NCI-H510A (cell line): ENCODE measurements at regions not wholly inside any gene's neighbourhood (a gene's known extent, or its start where the extent isn't known, plus 50 kb on each side); places are given as distances from the start of the nearest gene placed in this dataset.
"Not testable (repeated sequence)": the region's sequence is repeated elsewhere in the genome, so short reads cannot be mapped to it uniquely, and the experiment has no call there.

Experiments used
- DNase-seq: peaks from one replicate; lab custom pipeline; 2025; lab: John Stamatoyannopoulos, UW

DNA sequence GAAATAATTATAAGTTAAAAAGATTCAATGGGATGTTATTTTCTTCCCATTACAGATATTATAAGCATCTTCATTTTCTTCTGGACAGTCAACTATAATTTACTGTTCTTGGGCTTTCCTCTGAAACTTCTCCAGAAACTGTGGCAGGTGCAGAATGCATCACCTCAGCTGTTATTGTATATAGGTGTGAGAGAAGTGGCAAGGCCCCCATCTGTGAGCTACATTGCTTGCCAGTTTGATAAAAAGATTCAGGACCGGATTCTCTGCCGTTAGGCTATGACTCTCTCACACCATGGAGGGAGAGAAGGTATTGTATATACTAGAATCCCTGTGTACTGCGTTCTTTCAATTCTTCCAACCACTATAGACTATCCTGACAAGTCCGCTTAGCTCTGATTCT, 135.8 kb upstream of the CENPW start:
- DNase-seq, result no peak

DNA sequence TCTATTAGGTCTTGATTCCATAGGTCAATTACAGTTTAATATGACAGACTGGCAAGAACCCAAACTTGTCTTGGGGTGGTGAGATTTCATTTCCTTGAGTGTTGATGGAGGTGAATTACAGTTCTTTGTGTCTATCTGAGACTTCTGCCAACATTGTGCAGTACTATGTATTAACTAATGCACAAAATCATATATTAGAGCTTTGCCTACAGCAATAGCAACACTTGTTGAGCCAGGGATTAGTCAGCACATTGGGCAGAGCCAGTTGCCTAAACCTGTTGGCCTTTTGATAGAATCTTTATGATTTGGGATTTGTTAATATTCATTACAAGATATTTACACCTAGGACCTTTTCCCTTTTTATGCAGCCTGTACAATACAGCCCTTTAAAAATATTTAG, 135.3 kb upstream of the CENPW start:
- DNase-seq, result no peak

DNA sequence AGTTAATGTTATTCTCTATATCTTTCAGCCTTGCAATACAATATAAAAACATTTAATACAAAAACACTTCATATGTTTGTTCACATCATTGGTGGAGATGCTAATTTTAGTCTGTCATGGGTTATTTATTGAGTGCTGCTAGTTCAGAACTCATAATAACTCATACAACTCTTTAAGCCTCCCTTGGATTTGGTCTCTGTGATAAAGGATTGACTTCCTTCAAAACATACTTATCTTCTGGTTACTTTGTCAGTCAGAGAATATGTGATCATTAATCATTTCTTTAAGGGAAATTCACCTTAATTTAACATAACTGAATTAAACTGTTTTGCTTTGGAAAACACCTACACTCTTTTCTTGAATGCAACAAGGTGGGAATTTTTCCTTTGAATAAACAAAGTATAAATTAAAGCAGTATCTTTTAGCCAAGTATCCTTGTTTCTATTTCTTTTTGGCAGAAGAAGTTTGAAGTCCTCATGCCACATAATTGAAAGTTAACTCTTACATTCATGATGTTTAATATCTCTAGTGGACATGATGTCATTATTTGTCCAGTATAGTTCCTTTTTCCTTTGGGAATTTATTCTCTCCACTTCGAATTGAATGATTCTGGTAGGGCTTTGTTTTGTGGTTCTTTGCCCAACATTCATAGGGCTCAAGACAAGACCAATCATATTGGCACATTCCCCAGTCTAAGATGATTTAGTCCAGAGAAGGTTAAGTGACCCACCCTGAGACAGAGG, 133.2 kb upstream of the CENPW start:
- DNase-seq, result no peak

DNA sequence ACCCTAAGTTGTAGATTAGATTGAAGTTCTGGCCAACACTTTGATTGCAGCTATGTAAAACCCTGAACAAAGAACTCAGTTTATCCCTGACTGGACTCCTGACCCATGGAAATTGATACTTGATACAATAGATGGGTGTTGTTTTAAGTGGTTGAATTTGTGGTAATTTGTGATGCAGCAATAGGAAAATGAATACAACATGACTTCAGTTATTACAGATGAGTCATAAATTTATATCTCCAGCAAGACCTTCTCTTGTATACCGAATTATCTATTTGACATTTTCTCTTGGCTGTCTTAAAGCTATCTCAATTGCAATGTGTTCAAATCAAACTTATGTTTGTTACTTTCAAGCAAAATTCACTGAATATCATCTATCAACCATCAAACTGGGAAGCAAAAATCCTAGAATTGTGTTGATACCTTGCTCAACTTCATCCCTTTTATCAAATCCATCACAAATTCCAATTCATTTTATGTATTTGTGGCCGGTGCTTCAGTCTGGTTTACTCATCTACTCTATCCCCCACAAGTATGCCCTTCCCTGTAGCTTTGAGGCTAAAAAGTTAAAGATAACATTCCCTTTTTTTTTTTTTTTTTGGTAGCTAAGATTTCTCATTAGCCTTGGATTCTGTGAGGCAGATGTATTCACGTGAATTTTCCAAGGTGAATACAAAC, 129.4 kb upstream of the CENPW start:
- no peak for DNase-seq

DNA sequence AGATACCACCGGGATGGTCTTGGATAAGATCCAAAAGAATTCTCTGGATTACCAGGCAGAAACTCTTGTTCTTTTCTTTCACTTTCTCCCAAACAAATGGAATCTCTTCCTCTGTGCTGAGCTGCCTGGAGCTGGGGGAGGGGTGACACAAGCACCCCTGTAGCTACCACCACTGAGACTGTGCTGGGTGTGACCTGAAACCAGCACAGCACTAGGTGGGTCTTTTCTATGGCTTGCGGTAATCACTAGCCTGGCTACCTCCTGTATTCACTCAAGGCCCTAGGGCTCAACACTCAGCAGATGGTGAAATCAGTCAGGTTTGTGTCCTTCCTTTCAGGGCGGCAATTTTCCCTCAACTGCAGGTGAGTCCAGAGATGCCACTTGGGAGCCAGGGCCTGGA, 122.4 kb upstream of the CENPW start:
- no peak for DNase-seq

DNA sequence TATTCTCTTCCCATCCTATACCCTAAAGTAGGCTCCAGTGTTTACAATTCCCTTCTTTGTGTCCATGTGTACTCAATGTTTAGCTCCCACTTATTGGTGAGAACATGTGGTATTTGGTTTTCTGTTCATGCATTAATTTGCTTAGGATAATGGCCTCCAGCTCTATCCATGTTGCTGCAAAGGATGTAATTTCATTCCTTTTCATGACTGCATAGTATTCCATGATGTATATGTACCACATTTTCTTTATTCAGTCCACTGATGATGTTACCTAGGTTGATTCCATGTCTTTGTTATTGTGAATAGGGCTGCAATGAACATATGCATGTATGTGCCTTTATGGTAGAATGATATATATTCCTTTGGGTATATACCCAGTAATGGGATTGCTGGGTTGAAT, 119.0 kb upstream of the CENPW start:
- not testable (repeated sequence) for DNase-seq

DNA sequence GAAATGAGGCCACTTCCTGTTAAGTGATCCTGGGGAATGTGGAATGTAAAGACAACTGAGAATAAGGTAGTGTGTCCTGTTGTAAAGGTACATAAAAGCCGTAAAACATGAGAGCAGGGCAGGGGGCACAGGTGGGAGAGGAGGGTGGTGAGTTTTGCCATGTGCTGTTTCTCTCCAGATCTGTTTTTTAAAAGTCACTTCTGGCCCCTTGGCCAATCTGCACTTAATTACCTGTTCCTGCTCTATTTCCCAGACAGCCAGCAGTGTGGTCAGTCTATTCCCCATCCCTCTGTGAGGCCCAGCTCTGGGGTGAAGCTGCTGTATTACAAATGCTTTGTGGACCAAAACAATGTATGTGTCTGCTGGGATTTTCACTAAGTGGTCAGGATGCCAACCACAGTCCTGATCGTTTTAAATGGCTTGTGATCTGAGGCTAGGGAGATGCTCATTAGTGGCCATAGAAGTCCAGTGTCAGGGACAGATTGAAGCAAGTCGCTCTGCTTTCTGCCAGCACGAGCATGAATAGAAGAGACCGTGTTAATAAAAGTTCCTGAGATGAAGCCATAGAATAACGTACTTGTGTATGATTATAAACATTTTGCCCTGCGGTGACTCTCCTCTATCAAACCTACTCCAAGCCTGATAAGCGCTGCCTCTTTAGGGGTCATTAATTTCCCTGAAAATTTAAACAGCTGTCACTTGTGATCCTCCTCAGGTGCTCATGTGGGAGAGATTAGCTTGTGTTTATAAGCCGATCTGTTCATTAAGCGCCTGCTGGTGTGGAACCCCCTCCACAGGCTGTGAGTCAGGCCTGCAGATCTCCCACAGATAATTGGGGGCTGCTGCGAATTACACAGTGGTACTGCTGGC, 111.8 kb upstream of the CENPW start:
- DNase-seq, result peak; percentile 8

DNA sequence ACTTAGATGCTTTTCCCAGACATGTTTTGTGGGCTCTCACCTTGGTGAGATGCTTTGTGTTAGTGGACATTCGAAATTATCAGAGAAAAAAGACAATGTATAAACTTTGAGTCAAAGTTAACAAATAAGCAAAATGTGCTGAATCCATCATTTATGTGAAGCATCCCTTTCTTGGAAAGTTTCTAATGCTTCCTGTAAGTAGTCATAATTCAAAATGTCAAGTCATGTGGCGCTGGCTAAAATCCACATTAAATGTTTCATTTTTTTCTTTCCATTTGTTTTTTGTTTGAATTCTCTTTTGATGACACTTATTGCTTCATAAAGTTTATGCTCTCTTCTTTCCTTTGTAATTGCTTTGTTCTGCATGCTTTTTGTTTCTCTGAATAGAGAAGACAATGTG, 107.2 kb upstream of the CENPW start:
- DNase-seq, result no peak

DNA sequence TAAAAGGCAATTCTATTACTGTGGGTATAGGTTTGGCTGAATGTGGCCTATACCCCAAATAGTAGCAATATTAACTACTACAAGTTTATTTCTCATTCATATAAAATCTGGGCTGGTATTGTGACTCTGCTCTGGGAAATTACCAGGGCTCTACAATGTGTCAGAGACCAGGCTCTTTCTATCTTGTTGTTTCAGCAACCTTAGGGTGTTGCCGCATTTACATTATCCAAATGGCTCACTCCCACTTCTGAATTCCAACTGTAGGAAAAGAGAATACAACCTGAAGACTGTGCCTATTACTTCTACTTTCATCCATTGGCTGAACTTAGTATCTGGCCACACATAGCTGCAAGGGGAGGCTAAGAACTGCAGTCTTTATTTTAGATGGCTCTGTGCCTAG, 106.7 kb upstream of the CENPW start:
- DNase-seq, result no peak

DNA sequence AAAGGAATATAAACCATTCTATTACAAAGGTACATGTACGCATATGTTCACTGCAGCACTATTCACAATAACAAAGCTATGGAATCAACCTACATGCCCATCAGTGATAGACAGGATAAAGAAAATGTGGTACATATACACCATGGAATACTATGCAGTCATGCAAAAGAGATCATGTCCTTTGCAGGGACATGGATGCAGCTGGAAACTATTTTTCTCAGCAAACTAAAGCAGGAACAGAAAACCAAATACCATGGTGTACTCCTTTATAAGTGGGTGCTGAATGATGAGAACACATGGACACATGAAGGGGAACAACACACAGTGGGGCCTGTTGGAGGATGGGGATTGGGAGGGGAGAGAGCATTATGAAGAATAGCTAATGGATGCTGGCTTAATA, 104.6 kb upstream of the CENPW start:
- no peak for DNase-seq

DNA sequence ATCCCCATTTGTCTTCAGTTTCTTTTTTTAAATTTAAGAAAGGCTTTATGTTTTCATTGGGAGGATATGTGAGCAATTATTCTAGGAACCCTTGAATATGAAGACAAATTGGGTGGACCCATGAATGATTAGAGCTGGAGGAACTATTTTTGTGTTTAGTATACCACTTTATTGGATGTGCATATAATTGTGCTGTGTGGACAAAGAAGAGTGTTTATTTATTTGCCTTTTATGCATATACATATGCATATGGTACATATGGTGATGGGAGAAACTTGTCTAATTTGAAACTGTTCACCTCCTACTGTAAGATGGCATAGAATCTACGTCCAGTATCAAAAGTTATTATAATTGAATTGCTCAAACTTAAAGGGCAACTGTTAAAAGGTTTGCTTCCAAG, 94.8 kb upstream of the CENPW start:
- DNase-seq, result no peak

DNA sequence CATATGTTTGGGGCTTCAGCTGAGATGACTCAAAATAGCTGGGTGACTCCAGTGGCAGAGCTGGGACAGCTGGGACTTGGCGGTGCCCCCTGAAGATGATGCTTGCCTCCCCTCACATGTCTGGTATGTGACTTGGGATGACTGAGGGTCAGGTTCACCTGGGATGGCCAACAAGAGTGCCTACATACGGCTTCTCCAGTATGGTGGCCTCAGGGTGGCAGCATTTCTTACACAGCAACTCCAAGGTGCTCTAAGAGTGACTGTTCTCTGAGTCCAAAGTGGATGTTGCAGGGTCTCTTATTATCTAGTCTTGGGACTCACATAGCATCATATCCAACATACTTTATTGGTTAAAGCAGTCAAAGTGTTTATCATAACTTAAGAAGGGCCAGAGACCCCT, 87.8 kb upstream of the CENPW start:
- no peak for DNase-seq

DNA sequence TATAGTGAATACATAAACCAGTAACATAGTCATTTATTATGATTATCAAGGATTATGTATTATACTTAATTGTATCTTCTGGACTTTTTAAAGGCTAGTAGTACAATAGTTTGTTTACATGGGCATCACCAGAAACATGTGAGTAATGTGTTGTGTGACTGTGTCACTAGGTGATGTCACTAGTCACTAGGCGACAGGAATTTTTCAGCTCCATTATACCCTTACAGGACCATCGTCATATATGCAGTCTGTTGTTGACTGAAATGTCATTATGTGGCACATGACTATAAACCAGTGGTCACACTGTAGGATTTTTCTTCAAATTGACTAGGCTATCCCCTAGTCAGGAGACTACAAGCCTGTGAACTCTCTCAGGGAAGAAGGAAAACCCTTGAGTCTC, 86.5 kb upstream of the CENPW start:
- no peak for DNase-seq

DNA sequence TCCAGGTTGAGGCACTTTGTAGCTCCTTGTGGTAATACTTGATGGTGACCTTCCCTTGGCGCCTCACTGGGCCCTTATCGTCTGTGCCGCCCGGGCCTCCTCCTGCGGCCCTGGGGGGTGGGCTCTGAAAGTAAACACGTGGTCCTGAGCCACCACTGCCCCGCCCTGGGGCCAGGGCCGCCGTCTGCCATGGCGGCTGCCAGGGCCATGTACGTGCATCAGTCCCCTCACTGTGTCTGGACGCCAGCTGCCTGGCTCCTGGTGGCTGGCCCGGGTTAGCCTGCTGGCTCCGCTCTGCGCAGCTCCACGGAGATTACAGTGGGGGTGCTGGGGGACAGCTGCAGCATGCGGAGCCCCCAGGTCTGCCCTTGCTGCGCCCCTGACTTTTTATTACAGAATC, 81.8 kb upstream of the CENPW start:
- no peak for DNase-seq

DNA sequence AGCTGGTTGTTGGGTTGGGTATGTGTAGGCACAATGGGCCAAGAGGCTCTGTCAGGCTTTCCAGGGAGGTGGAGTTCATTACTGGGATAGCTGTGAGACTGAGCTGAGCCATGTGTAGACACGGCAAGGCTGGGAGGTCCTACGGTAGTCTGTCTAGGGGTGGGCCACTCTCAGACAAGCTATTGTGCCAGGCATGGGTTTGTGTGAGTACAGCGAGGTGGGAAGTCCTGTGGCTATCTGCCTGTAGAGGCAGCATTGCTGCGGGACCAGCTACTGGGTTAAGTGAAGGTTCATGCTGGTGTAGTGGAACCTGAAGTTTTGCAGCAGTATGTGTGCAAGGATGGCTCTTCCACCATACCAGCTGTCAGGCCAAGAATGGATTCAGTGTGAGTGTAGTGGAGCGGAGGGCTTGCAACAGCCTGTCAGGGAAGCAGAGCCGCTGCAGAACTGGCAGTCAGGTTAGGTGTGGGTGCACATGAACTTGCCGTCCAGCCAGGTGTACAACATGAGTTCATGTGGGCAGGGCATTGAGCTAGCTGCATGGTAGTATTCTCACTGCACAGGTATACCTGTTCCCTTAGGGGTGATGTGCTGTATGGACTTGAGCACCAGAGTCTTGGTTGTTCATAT, 78.0 kb upstream of the CENPW start:
- no peak for DNase-seq

DNA sequence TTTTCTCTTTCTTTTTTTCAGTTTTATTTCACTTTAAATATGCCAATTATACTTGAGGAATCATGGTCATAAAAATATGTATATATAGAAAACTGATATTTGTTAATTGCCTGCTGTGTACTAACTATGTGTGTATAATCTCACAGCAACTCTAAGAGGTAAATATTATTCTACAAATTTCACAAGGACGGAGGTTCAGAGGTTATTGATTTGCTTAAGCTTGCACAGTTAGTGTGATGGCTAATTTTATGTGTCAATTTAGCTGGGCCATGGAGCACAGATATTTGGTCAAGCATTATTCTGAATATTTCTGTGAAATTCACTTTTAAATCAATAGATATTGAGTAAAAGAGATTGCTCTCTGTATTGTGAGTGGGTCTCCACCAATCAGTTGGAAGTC, 75.7 kb upstream of the CENPW start:
- DNase-seq, result no peak

DNA sequence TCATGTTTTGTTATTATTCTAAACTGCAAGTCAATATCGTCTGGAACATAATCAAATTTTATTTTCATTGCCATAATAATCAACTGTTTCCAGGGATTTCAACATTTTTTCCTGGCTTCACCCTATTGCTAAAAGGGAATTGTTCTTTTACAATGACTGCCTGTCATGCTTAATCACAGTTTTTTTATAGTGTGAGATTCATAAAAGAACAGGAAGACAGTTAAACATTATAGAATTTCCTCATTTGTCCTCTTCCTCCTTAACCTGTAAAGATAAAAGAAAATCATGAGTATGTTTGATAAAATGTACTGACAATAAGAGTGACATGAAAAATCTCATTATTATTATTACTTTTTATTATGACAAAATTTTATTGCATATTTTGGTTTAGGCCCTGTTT, 73.3 kb upstream of the CENPW start:
- no peak for DNase-seq

DNA sequence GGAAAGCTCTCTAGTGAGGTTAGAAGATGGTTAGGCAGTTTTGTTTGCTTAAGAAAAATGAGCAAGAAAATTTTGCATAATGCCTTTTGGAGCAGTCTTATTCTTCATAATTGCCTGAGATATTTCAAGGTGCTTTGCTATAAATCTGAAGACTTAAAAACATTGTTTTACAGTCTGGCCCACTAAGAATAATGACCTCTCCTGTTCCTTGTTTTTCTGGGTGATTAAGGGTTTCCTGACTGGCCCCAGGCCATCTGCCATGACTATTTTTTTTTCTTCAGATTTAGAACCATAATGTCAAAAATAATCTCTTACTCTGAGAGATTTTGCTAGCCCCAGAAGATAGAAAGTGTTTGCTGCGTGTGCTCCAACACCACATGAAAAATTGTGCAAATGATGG, 72.3 kb upstream of the CENPW start:
- no peak for DNase-seq

DNA sequence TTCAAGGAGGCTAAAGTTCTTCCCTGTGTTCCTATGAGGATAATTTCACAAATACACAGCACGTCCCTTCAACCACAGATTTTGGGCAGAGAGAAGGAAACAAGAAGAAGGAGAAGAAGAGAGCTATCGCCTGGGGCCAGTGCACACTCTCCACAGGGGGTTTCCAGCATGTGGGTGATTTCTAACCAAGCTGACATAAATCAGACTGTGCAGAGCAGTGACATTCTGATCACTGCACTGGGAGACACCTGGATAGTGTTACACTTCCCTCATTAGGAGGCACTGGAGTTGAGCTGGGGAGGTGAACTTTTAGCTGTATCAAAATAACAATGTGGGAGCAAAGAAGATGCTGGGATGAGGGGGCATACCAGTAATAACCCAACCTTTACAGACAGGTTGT, 71.8 kb upstream of the CENPW start:
- DNase-seq, result no peak

DNA sequence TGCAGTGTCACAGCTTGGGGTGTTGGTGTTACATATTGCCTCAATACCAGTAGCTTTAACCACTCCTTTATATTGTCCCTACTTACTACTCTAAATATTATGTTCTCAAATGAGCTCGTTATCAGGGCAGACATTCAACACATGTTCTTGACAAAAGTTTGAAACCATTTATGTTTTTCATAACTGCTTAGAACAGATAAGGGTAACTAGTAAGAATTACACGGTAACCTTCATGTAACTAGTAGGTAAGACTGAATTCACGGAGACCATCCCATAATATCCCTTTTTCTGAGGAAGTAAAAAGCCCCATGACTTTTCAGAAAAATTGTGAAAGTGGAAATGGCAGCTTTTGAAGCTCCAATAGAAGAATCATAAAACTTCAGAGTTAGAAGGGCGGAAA, 59.6 kb upstream of the CENPW start:
- DNase-seq, result no peak

DNA sequence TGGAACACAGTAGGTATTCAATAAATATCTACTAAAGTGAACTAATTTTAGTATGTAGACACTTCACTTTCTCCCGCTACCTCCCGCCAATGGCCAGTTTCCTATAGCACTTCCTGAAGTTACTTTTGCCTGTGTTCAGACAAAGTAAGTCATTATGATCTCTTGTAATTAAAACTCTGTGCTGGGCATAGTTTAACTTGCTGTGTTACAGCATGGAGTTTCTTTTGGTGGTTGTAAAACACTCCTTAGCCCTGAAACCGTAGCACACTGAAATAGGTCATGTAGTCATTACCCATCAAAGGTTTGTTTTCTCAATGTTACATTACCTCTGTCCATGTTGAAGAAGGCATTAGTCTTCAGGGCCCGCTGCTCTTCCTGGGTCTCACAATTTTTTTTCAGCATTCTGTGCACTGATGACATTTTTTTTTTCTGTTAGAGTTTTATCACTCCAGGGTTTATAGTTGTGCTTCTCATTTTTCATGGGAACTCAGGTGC, 54.0 kb upstream of the CENPW start:
- no peak for DNase-seq
